GM12872 (cell line): ENCODE measurements at regions not wholly inside any gene's neighbourhood (a gene's known extent, or its start where the extent isn't known, plus 50 kb on each side); places are given as distances from the start of the nearest gene placed in this dataset.

Experiments
- CTCF ChIP-seq: IDR thresholded peaks from 3 replicates; pipeline ENCODE4 v1.5.1; 2011; ENCODE audit warnings: low read depth, mild to moderate bottlenecking, low read length, moderate library complexity; ENCODE audit not compliant: insufficient read depth

GRCh38 chr10:71158902-71159301 is 53.5 kb upstream of the UNC5B start:
- no peak for TF ChIP-seq CTCF

GRCh38 chr10:71159892-71160291 is 52.5 kb upstream of the UNC5B start:
- TF ChIP-seq CTCF: no peak

- no peak for TF ChIP-seq CTCF
Measured at GRCh38 chr10:71161425-71161824, 50.9 kb upstream of the UNC5B start.
